HG02588 (cell line): ENCODE measurements at regions not wholly inside any gene's neighbourhood (a gene's known extent, or its start where the extent isn't known, plus 50 kb on each side); places are given as distances from the start of the nearest gene placed in this dataset.

Experiments
- ATAC-seq: cut with Tn5 transposase; IDR thresholded peaks from one replicate; pipeline ENCODE4 v1.9.1; 2021; ENCODE audit warnings: mild to moderate bottlenecking, moderate library complexity; ENCODE audit not compliant: unreplicated experiment

DNA sequence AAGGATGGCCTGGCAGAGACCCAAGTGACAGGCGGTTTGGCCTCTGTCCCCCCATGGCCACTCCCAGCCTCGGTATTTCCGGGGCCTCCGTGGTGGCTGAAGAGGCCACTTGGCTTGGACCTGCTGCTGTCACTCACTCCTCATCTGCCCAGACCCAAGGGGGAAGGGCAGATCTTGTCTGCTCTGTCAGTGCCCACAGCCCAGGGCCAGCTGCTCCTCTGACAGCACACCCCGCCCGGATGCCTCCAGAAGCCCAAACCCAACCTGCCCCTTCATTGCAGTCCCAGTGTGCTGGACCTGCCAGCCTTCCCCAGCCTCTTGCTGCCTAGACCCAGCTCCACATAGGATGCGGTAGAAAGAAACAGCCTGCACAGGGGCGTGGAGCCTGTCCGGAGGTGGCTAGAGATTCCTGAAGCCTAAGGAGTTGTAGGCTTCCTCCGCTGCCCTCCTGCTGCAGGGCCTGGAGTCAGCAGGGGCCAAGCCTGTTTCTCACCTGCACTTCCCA lies 52.0 kb downstream of the MAGEF1 start:
- ATAC-seq = no peak

- ATAC-seq = no peak
Measured at GRCh38 chr3:184658223-184658928, 53.5 kb downstream of the MAGEF1 start.

- peak; percentile 79 for ATAC-seq
Measured at GRCh38 chr3:184656829-184657681, 54.8 kb downstream of the MAGEF1 start.

DNA sequence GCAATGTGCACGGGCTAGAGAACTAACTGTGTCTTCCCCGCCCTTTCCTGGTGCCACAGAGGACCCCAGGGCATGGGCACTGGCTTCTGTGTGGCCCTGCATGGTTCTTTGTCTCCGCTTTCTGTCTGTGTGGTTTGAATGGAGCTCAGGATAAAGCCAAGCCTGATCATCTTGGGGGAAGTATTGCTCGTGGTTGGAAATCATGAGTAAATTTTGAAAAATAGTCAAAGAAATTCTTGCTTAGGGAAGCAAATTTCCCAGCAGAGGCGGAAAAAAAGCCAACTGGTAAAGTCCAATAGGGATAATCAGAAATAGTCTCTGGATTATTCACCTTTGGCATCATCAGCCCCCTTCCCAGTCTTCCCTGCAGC lies 55.4 kb downstream of the MAGEF1 start:
- ATAC-seq = no peak

DNA sequence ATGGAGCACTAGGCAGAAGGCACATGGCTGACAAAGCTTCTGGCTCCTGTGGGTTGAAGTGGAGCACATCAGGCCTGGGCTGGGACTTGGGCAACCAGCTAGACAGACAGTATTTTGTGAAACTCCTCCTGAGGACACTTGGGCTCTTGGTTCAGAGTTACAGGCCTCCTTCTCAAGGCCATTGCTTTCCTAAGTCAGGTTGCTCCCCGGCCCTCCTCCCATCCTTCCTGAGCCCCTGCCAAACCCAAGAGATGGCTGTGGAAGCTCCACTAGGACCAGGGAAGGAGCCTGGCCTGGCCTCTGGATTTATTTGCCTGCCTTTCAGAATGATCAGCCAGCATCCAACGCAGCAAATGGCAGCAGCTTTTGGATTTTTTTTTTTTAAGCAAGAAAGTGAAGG lies 56.3 kb downstream of the MAGEF1 start:
- ATAC-seq = no peak

GRCh38 chr3:184654375-184654774 lies 57.5 kb downstream of the MAGEF1 start:
- ATAC-seq = no peak

- no peak for ATAC-seq
Measured at GRCh38 chr3:184652465-184652864, 59.4 kb downstream of the MAGEF1 start.

DNA sequence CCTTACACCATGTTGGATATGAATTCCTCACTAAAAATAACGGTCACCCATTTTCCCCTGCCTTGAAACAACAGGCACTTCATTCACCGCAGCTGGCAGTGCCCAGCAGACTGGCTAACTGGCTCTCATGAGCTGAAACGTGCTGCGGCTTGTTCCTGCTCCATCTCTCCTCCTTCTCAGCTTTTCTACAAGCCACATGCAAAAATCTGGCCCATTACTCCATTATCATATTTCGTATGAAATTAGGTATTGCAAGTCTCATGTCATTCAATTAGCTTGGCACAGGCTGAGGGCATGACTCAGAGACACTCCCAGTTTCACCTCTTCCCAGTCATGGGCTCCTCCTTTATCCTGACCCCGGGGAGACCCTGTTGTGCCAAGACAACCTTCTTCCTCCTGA lies 60.0 kb downstream of the MAGEF1 start:
- no peak for ATAC-seq

GRCh38 chr3:184648636-184649035 lies 63.2 kb downstream of the MAGEF1 start:
- no peak for ATAC-seq

DNA sequence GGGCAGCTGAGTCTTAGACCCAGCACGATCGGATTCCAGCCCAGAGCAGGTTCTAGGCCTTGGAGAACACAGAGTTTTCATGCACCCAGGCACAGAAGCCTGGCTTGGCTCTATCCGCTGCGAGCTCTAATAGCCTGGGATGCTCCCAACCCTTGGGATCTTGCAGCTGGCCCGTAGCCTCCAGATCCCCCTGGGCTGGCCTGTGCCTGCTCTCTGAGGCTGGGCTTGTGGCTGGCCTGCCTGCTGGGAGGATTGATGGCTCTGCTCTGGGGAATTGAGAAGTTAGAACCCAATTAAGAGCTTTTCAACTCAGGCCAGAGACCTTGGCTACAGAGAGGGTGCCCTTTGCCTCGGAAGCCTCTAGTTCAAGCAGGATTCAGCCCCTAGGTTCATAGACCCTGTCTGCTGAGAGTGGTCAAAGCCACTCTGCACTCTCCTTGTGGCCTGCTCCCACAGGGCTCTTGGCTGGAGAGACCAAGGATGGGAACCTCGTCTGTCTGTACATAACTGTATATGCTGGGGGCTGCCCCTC lies 64.4 kb downstream of the MAGEF1 start:
- ATAC-seq = no peak

- ATAC-seq = no peak
Measured at GRCh38 chr3:184645336-184645735, 66.5 kb downstream of the MAGEF1 start.

DNA sequence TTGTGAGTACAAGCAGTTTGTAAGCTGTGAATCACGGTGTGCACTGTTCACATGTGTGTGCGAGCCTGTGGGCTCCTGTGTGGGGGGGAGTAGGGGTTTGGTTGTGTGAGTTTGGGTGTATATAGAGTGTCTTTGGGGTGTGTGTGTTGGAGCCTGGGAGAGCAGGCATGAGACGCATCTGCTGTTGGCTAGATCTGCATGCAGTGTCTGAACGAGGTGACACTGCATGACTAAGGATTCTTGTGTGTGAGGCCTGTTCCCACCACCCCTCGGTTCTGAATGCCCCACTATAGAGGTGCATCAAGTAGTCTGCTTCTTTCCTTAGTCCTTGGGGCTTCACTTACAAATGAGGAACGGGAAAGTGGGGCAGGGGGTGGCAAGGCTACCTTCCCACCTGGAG lies 68.4 kb downstream of the MAGEF1 start:
- ATAC-seq = no peak

GRCh38 chr3:184642631-184643285 lies 69.1 kb downstream of the MAGEF1 start:
- ATAC-seq = no peak

- no peak for ATAC-seq
Measured at GRCh38 chr3:184641430-184641829, 70.4 kb downstream of the MAGEF1 start.

GRCh38 chr3:184639351-184639750 lies 72.5 kb downstream of the MAGEF1 start:
- no peak for ATAC-seq

- no peak for ATAC-seq
Measured at GRCh38 chr3:184637705-184638104, 74.2 kb downstream of the MAGEF1 start.

DNA sequence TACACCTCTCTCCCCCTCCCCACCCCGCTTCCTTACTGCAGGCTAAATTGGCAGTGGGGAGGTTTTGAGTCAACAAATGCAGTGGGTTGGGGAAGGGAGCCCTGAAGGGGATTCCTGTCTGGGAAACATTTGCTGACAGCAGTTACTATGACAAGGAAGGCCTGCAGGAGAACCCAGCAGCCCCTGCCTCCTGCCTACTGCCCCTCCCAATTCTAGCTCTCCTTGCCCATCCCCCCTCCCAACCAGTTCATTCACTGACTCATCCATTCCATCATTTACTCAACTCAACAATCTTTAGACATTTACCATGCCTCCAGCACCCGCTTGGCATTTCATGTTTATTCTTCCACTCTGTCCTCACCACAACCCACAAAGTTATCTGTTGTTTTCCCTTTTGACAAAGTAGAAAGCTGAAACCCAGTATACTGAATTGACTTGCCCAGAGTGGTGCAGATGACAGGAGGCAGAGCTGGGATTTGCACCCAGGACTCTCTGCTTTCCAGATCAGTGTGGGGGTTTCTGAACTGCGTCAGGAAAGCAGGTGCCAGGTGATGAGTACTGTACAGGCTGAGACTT lies 75.0 kb downstream of the MAGEF1 start:
- peak; percentile 50 for ATAC-seq

GRCh38 chr3:184635774-184636173 lies 74.2 kb downstream of the EPHB3 start:
- ATAC-seq = no peak

- ATAC-seq = no peak
Measured at GRCh38 chr3:184635126-184635525, 73.5 kb downstream of the EPHB3 start.

DNA sequence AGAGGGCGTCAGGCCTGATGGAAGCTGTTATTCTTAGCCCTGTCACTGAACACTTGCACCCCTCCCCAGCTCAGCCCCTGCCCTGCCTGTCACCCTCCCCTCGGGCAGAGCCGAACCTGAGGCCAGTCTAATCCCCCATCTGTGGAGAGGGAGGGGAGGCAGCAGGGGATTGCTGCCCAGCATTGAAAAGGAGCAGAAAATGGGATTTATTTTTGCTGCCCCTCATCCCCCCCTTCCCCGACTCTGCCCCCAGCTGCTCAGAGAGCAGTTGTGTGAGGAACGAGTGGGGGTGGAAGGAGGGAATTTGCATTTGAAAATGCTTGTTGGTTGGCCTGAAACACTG lies 71.6 kb downstream of the EPHB3 start:
- no peak for ATAC-seq

DNA sequence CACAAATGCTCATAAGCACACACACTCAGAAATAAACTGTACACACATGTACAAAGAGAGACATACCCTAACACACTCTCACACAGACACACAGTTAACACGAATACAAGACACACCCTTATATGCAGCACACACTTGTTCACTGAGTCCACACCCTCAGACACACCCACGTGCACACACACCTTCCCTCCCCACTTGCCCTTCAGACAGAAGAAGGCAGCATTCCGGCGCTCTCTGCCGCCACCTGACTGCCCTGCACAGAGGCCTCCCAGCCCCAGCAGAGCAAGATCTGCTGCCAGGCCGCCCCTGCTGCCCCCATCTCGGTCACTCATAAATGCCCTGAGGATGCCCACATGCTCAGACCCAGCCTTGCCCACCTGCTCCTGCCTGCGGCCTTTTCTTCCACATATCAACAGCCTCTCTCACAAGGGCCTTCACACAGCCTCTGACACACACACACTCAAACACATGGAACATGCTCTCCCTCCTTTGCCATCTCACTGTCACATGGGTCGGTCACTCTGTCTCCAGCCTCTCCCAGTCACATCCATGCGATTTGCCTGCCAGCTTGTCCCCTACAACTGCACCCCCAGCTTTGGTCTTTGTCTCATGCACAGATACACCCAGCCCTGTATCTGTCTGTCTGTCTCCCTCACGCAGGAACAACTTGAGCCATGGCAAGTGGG lies 71.1 kb downstream of the EPHB3 start:
- no peak for ATAC-seq
